ENCODE measurements at regions not wholly inside any gene's neighbourhood (a gene's known extent, or its start where the extent isn't known, plus 50 kb on each side); places are given as distances from the start of the nearest gene placed in this dataset.
A peak's percentile ranks its signal among the peaks of the same experiment; 100 is the strongest.

DNA sequence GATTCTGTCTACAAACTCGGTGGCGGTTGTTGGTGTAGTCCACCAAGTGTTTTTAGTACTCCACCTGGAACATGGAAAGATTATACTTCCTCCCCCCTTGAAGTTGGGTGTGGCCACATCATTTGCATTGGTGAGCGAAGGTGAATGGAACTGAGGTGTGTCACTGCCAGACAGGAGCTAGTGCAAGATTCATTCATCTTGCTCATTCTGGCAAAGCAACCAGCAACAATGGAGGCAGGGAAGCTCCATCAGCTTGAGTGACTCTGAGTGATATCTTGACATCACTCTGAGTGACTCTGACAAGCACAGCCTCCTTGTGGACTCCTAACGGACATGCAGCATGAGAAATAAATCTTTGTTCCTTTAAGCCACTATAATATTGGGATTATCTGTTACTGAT, 54.7 kb upstream of the SLC1A4 start (continued):
- no peak for TF ChIP-seq HNRNPL (IDR thresholded peaks at IDR 0.05; ENCODE audit: low read depth, low read length)

DNA sequence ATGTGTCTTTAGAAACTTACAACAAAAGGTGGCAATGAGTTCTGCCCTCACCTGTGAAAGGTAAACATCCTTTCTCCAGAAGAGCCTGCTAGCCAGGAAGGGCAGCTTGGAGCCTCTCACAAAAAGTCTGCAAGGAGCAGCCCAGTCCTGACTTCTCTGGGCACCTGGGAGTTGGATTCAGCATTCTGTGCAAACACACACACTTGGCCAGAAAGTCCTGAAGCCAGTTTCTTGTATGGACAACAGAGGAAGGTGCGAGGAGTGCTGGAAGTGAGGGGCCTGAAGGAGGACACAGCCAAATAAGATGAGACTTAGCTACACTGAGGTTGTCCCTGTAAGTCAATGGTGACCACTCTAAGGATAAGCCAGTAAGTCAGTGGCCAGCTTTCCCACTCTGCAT, 52.4 kb upstream of the SLC1A4 start:
- 80% methylated on average over 1 of the region's 1 CpG for WGBS (ENCODE audit: low lambda C conversion rate)
- POLR2A ChIA-PET = interaction anchor here (1.3 to 1.6 kb wide), 2 partner anchors 14 to 120 kb away, joined by 4 to 7 read pairs; partner anchors contain the start of gene CEP68
- no TSS peak for BruUV-seq (replicated peaks)
- peaks cover 0 to 12% of the 10 kb centered on the region in 2 experiments; a peak in 2 of 5 replicates for H3K27me3 ChIP-seq (ENCODE audit: control insufficient read depth in 1 of 2, insufficient read depth in 2 of 2, low read length in 2 of 2)
- CTCF ChIA-PET (ENCODE audit: low intra/inter-chr PET ratio, low total read pairs) = no interaction called here
- in situ Hi-C loops (cut with HindIII; ENCODE audit: extremely low pct_ligation_motif_present, low pct_unique_long_range_greater_than_20kb) = no loop called here
- intact Hi-C loops (cut with micrococcal nuclease; ENCODE audit: unreplicated experiment) = no loop called here
- DNase-seq (ENCODE audit: low spot score) (no peak), ATAC-seq (no peak; the same call in 2 of the 3 replicates), FAIRE-seq (no peak)
- H3K36me3 ChIP-seq (replicated peaks in 1 of 2; ENCODE audit: control insufficient read depth in 1 of 2, insufficient read depth in 2 of 2, low read length in 2 of 2) = no peaks in the 10 kb centered on the region
- no peak overlapping the region for H3K27ac ChIP-seq (ENCODE audit: extremely low read length, insufficient read depth, low read length)
- TF ChIP-seq ARHGAP35 (CRISPR knock-in tag; IDR thresholded peaks at IDR 0.05; ENCODE audit: borderline replicate concordance) (0 out of 2 replicates have a peak, but pooled peaks have one; percentile 18), ZNF7 (CRISPR knock-in tag; IDR thresholded peaks at IDR 0.05) (peak; percentile 91), ZNF567 (CRISPR knock-in tag; IDR thresholded peaks at IDR 0.05; ENCODE audit: borderline replicate concordance) (no peak), EEA1 (CRISPR knock-in tag; IDR thresholded peaks at IDR 0.05; ENCODE audit: borderline replicate concordance) (no peak), PBX2 (CRISPR knock-in tag; IDR thresholded peaks at IDR 0.05) (0 out of 2 replicates have a peak, but pooled peaks have one; percentile 10), ZNF557 (CRISPR knock-in tag; IDR thresholded peaks at IDR 0.05) (no peak), SRSF9 (IDR thresholded peaks at IDR 0.05; ENCODE audit: borderline replicate concordance, insufficient read depth, low read depth, low read length, poor library complexity, severe bottlenecking) (no peak), ZNF569 (CRISPR knock-in tag; IDR thresholded peaks at IDR 0.05; ENCODE audit: borderline replicate concordance) (no peak)
- H3K79me2 ChIP-seq (ENCODE audit: insufficient read depth, low read length) = no peaks in the 10 kb centered on the region
- no peaks in the 10 kb centered on the region for H3K9me3 ChIP-seq (ENCODE audit: low read length)
- H3K4me3 ChIP-seq (replicated peaks in 1 of 3; ENCODE audit: insufficient read depth in 1 of 3, low read depth in 2 of 3, low read length in 3 of 3) = no peak overlapping the region
- no peaks in the 10 kb centered on the region for H4K20me1 ChIP-seq (ENCODE audit: insufficient read depth, low read length)
- H3K9ac ChIP-seq (ENCODE audit: insufficient read depth, low read depth, low read length) = no peak overlapping the region
- H2AFZ ChIP-seq (ENCODE audit: low read length) = no peak overlapping the region
- H3K4me1 ChIP-seq (ENCODE audit: insufficient read depth, low read length) = peaks cover 34% of the 10 kb centered on the region
- no peak overlapping the region for H3K4me2 ChIP-seq (ENCODE audit: low read depth, low read length)

Data from HepG2 (cell line).